ENCODE measurements at regions not wholly inside any gene's neighbourhood (a gene's known extent, or its start where the extent isn't known, plus 50 kb on each side); places are given as distances from the start of the nearest gene placed in this dataset.

DNA sequence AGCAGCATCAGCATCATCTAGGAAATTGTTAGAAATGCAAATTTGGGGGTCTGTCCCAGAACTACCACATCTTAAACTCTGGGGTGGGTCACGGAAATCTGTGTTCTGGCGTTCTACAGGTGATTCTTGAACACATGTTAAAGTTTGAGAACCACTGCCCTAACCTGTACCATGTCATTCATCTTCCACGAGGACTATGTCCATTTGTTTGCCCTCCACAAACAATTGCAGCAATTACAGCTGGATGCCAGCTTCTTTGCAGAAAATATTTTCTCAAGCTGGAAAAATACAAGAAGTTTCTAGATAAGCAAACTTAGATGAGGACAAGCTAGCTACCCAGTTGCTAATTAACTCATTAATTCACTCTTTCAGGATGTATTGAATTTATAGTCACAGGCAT is 54.1 kb downstream of the MAFB start:
- peak in 1 of 3 experiments; percentile 43 for DNase-seq

DNA sequence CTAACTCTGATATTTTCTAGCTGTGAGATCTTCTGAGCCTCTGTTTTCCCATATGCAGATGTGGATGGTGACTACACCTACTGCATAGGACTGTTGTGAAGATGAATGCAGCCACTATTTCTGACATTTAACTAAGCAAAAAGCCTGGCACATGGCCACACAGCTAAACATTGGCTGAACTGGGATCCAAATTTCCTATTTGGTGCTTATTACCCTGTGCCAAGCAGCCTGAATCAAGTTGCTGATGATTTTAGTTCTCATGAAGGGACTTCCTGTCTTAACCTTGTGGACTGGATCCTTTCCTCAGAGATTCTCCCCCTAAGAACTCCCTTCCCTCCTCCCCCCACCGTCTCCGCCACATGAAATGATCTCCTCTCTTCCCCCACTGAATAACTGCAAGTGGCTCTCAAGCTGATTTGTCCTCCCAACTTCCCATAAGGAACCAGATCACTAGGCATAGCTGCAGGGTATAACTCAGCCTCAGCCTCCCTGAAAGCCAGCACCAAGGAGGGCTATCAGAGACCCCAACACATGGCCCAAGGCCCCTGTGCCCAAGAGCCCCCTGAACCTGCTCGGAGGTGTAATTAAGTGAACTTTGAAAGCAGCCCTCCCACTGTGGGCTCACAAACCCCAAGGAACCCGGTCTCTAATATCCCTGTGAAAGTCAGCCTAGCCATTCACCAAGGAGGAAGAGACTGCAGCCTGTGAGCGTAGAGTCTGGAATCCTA is 55.7 kb downstream of the MAFB start:
- DNase-seq, result no peak

DNA sequence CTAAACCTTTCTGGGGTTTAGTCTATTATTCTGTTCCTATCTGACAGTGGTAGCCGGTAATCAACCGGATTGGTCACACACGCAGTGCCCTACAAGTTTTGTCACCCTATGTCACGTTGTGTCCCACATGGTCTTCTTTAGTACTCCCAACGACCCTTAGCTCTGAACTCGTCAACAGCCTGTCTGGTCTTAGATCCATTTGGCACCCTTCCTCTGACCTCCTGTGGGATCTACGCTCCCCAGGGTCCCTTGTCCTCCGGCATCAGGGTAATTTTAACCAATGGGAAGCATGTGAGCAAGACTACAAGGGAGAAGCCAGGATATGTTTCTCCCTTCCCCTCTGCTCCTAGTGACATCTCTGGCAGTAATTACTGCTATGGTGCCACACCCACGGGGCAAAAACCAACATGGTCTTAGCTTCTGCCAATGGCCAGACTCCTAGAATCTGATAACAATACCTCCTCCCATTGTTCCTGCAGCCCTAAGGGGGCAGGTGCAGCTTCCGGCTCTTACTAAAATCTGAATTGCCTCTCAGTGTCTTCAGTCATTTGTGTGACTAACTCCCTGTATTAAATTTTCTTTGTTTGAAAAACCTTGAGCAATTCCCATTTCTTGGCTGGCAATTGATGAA is 56.6 kb downstream of the MAFB start:
- peak in 1 of 3 experiments; percentile 39 for DNase-seq

DNA sequence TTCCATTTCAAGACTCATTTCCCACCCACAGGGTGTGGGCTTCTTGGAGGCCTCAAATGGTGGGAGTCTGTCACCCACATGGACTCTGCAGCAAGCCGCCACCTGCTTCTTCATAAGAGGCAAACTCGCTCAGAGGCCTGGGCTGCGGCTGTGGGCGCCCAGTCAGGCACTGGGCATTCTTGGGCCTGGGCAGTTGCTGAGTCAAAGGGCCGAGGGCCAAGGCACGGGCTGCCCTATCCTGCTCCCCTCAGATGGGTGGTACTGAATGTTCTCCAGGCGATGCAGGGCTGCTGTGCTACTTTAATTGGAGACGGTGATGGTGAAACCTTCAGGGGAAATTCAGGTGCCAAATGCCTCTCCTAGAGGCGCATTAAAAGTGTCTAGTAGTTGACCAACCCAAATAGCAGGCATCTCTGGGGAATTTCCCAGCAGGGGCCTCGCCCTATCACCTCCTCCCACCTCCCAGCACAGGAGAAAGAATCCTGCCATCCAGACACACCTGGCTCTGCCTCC is 57.9 kb downstream of the MAFB start:
- no peak for DNase-seq

DNA sequence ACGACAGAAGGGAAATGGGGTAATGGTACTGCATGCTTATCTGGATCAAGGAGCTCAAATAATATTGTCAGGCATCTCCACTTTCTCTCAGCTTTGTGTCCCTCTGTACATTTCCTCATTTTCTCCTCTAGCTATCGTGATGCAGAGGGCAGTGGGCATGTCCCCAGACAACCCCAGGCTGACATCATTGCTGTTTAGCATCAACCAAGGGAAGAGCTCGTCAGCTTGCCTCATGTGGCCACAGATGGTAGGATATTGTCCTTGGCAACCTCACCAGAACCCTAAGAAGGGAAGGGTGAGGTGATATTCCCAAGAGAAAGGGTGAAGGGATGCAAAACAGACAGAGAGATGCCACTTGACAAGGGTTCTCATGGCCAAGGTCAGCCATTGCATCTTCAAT is 58.3 kb downstream of the MAFB start:
- no peak for DNase-seq

DNA sequence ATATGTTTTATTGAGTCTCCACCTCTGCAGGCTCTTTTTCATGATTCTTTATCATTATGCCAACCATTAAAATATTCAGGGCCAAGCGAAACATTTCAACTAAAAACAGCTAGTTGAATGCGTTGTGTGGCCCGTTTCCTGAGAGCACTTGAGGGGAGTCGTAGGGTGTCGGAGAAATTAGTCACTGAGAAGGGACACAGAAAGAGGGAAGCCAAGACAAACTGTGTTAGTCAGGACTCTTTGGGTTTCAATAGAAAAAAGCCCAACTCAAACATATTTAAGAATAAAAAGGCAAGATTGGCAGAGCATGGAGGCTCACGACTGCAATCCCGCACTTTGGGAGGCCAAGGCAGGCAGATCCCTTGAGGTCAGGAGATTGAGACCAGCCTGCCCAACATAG is 58.9 kb downstream of the MAFB start:
- DNase-seq, result no peak

DNA sequence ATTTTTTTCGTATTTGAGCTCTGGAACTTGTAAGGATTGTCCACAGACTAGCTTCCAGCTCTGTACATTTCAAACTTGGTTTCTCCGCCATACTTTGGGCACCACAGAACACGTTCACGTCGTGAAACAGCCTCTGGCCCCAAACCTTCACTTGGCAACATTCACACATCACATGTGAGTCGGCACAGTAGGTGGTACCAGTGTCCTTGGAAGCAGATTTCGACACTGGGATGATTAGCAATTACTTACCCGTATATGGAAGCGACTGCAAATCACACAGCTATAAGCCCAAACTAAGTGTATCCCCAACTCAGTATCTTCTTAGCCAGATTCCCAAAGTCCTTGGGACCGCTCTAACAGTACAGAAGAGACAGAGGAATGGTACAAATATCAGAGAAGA is 60.2 kb downstream of the MAFB start:
- DNase-seq, result no peak

DNA sequence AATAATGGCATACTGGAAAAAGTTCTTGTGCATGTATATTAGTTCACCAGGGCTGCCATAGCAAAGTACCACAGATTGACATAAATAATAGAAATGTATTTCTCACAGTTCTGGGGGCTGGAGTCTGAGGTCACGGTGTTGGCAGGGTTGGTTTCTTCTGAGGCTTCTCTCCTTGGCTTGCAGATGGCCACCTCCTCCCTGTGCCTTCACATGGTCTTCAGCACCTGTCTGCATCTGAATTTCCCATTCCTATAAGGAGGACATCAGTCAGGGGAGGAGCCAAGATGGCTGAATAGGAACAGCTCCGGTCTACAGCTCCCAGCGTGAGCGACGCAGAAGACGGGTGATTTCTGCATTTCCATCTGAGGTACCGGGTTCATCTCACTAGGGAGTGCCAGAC is 70.0 kb downstream of the MAFB start:
- peak in 2 of 3 experiments; percentile 50 to 67 for DNase-seq

DNA sequence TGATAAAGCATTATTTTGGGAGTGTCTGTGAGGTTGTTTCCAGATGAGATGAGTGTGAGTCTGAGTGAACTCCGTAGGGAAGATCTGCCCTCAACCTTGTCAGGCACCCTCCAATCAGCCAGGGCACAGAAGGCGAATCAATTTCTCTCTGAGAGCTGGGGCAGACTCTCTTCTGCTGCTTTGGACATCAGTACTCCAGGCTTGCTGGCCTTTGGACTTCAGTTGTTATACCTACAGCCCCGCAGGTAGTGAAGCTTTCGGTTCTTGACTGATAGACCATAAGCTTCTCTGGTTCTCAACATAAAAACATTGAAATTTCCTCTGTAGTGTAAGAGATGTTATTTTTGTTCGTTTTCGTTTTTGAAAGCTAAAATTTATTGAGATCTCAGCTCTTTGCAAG is 71.4 kb downstream of the MAFB start:
- DNase-seq, result no peak

DNA sequence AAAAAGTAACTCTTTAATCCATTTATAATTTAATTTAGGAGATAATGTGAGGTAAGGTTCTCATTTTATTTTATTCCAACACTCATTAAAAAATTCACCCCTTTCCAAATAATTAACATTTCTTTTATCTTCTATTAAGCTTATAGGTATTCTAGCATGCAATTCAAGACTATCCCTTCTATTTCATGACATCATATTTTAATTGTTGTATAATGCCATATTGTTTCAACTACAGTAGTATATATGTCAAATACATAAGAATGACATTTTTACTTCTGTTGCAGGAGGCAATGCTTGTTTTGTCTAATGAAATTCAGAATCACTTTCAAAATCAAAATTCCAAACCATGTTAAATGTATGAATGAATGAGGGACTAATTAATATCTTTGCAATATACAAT is 76.2 kb downstream of the MAFB start:
- no peak for DNase-seq

DNA sequence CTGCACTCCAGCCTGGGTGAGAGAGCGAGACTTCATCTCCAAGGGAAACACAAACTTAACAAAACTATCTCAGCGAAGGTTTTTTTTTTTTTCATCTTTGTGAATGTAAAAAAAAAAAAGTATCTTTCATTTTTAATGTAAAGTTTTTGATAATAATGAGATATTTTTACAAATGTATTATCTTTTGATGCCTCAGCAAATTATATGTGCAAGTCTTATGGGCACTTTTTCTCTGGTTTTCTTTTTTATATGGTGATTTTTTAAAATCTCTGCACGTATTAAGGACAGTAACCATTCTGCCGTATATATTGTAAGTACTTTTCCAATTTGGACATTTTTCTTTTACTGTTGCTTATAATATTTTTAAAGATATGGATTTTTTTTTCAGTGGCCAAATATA is 76.8 kb downstream of the MAFB start:
- no peak for DNase-seq

DNA sequence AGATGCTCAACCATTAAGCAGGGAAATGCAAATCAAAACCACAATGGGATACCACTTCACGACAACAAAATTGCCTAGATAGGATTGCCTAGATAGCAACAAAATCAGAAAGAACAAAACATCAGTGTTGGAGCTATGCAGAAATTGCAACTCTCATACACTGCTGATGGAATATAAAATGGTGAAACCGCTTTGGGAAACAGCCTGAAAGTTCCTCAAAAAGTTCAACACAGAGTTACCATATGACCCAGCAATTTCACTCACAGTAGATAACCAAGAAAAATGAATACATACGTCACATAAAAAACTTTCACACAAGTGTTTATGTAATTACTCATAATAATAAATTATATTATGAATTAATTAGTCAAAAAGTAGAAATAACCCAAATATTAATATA is 78.3 kb downstream of the MAFB start:
- DNase-seq, result no peak

DNA sequence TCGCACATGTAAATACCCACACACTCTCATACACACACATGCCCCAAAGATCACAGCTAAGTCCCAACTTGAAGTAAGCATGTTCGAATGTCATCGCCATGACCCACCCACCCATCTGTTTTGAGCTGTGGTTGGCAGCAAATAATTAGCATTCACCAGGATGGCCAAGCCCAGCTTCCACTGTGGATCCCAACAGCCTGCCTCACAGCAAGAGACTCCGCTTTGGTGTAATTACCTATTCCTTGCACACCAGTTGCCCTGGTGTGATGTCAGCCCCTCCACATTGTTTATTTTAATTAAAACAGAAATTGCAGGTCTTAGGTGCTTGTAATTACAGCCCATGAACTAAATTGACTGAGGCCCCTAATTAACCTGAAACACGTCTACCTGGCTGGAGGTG is 81.1 kb downstream of the MAFB start:
- DNase-seq, result peak in 2 of 3 experiments; percentile 82 to 96

DNA sequence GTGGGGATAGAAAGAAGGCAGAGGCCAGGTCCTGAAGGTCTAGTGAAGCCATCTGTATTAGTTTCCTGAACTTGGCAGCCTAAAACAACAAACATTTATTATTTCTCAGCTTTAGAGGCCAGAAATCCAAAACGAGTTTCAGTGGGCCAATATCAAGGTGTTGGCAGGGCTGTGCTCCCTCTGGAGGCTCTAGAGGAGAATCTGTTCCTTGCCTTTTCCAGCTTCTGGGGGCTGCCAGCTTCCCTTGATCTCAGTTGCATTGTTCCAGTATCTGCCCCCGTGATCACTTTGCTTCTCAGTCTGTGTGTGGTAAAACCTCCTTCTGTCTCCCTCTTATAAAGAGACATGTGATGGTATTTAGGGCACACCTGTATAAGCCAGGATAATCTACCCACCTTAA is 82.4 kb downstream of the MAFB start:
- DNase-seq, result no peak

DNA sequence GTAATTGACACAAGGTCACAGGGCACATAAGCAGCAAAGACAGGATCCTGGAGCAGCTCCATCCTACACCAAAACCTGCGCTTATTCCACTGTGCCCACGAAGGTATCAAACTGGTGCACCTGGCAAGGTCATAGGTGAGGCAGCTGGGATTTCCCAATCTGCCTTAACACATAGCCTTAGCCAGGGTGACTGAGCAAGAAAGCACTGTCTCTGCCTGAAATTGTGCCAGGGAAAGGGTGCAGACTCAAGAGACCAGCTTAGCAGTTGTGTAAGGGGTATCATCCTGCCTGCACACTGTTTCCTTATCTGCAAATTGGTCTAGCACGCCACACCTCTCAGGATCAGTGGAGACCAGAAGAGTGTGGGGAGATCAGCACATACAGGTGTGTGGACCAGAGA is 82.8 kb downstream of the MAFB start:
- DNase-seq, result no peak

DNA sequence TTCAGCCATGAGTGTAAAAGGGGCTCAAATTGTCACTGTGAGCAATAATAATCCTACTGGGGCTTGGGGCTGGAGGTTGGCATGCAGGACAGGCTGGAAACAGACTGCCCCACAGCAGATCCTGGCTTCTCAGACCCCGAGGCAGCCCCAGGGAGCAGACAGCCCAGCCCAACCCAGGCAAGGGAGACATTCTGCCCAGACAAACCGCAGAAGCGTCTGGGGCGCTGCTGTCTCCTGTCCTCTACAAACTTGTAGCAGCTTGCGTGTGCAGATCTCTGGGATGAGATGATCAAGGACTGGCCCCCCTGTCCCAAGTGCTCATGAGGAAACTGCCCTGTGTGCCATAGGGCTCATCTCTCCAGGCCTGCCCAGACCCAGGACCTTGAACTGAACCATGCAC is 84.6 kb downstream of the MAFB start:
- no peak for DNase-seq

DNA sequence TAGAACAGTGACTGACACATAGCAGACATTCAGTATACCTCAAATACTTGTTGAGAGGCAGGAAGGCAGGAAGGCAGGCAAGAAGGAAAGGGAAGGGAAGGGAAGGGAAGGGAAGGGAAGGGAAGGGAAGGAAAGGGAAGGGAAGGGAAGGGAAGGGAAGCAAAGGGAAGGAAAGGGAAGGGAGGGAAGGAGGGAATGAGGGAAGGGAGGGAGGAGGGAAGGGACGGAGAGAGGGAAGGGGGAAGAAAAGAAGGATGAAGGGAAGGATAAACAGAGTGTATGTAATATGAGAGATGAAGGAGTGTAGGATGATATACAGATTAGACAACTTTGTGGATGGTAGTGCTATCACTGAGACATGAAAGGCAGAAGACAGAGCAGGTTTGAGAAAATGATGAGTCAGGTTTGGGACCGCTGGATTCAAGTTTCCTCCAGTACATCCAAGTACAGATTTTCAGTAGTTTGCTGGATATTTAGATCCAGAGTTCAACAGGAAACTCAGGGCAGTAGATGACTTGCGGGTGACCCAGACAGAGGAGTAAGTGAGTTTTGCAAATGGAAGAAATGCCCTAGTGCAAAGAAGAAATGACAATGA is 85.9 kb downstream of the MAFB start:
- no peak for DNase-seq

DNA sequence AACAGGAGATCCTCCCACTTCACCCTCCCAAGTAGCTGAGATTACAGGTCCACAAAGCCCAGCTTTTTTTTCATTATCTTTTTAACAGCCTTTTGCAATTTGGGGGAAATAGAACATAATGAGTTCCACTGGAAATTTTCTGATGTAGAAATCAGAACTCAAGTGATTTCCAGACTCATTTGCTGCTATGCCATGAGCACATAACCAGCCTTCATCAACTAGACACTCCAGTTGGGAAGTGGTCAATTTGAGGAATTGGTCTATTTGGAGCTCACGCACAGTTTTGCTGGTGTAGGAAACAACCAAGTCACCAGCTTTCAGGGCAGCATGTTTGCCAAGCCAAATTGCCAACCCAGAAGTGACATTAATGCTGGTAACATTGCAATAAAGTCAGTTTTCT is 86.7 kb downstream of the MAFB start:
- no peak for DNase-seq

DNA sequence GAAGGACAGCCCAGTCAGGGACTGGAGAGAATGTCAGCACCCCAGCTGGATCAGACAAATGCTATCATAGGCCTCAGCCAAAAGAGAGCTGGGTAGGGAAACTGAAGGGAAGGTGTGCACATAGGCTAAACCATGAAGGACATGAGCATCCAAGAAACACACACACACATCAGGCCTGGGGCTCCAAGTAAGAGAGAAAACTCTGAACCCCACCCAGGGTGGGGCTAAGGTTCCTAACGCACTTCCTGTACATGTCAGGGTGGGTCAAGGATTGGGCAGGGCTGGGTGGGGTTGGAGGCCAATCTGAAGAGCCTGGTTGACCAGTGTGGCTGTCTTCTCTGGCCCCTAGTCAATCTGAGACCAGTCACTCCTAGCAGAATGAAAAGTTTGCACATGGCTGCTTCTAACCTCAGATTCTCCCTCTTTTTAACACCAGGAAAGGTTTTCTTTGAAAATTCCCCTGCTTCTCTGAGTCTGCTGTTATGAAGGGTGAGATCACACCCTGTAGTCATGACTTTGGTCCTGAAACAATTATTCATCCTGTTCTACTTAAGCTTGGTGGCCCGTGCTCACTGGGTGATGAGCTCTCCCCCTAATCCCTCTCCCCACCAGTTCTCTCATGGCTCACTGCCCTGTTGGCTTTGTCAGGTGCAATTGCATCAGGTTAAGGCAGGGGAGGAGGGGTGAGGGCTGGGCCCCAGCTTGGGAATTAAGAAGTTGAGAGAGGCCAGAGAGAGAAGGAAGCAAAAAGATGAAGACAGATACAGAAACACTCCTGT is 88.4 kb downstream of the MAFB start:
- no peak for DNase-seq

DNA sequence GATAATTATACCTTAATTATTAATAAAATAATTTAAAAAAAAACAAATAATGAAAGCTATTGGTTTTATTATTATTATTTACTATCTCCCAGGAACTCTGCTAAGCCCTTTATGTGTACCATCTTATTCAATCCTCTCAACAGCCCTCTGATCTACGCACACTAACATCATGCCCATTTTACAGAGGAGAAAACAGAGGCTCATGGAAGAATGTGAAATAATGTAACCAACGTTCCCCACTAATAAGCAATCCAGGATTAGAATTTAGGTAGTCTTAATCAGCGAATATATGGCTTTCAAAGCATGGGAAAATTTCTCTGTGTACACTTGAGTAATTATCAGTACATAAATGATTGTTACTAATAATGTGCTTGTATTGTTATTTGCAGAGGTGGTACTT is 89.0 kb downstream of the MAFB start:
- DNase-seq, result no peak

DNA sequence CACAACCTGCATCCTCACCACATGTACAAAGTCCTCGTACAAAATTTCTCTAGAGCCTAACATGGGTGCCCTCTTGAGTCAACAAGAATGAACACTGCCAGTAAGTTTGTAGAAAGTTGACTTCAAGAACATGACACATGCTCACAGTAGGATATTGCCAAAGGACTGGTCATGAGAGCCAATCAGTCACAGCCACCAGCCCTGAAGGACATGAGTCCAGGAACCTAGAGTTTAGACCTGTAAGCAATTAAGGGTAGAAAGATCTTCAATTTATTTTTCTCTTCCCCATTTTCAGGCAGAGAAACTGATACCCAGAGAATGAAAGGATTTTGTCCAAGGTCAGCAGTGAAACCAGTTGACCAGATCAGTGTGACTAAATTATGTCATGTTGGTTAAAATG is 96.1 kb downstream of the MAFB start:
- DNase-seq, result no peak

DNA sequence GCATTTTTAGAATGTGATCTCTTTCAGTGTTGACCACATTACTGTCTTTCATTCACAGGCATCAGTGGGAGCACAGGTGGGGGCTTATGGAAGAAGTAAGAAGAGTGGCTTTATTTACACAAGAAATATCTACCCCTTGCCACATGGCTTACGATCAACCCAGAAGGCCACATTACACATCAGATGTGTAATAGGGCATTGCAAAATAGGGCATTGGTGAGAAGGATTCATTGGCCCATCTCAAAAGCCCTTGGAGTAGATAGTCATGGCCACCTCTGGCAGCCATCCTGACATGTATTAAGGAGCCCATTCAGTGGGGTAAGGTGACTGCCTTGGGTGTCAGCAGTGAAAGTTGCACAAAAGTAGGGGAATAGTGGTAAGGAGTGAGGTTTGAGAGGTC is 97.5 kb downstream of the MAFB start:
- DNase-seq, result no peak

DNA sequence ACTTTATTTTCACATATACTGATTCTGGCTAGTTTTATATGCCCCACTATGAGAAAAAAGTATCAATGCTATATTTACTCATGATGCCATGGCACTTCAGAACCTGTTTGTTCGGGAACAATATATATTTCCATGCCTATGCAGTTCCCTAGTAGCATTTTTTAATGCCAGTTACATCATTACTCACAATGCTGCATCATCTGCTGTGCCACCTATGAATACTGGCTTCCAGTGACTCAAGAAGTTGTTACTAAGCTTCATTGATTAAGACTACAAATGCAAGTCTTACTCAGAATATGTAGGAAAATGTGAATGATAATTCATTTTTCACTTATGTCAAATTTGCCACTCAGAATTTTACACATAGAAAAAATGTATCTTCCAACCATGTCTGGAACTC is 97.9 kb downstream of the MAFB start:
- no peak for DNase-seq

DNA sequence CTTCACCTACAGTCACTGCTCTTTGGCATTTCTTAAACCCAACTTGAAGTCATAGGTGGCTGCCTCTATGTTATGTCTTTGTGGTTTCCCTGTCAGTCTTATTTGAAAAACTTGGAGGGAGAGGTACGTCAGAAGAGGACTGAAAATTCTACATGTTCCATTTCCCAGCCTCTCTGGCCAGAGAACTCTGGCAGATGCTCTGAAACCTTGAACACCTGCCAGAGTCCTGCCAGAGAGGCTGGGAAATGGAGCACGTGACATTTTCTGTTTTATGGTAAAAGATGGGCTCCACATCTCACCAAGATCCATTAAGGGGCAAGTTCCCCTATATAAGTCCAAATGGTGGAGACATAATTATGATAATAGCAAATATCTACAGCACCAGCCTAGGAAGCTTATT is 99.5 kb downstream of the MAFB start:
- no peak for DNase-seq
